ENCODE measurements at regions not wholly inside any gene's neighbourhood (a gene's known extent, or its start where the extent isn't known, plus 50 kb on each side); places are given as distances from the start of the nearest gene placed in this dataset.
"Not testable (repeated sequence)": the region's sequence is repeated elsewhere in the genome, so short reads cannot be mapped to it uniquely, and the experiment has no call there.

- Histone ChIP-seq H3K4me3 (ENCODE audit: insufficient read depth, low read depth, low read length) (no peak overlapping the region), H3K9ac (ENCODE audit: low read depth, low read length) (no peak overlapping the region), H3K56ac (ENCODE audit: extremely low read depth, insufficient read depth, low read length) (no peak overlapping the region), H4K20me1 (ENCODE audit: insufficient read depth, low read length) (no peaks in the 10 kb centered on the region), H4K8ac (ENCODE audit: low read depth in 2 of 2, low read length in 2 of 2) (no peak overlapping the region), H2BK15ac (ENCODE audit: low read depth, low read length) (no peak overlapping the region), H2AFZ (replicated peaks; ENCODE audit: low read length, poor library complexity) (no peak overlapping the region), H3K14ac (replicated peaks; ENCODE audit: low read depth, low read length) (no peak overlapping the region), H4K91ac (ENCODE audit: insufficient read depth, low read depth, low read length) (no peak overlapping the region), H3K36me3 (ENCODE audit: control insufficient read depth, insufficient read depth, low read length) (no peaks in the 10 kb centered on the region), H3K27me3 (ENCODE audit: control insufficient read depth, insufficient read depth, low read length) (no peaks in the 10 kb centered on the region), H3K79me1 (ENCODE audit: low read depth in 1 of 2, low read length in 2 of 2) (no peaks in the 10 kb centered on the region), H2BK20ac (ENCODE audit: low read depth, low read length) (no peak overlapping the region), H3K4me2 (ENCODE audit: low read depth, low read length) (no peak overlapping the region), H3K4me1 (ENCODE audit: control insufficient read depth, insufficient read depth, low read length) (no peaks in the 10 kb centered on the region), H2BK120ac (ENCODE audit: low read depth, low read length) (no peak overlapping the region), H3K9me1 (ENCODE audit: insufficient read depth, low read length) (no peaks in the 10 kb centered on the region), H3K27ac (ENCODE audit: insufficient read depth, low read length) (no peak overlapping the region), H2AK5ac (ENCODE audit: low read depth, low read length) (no peak overlapping the region), H2BK5ac (ENCODE audit: low read depth, low read length, poor library complexity, severe bottlenecking) (no peak overlapping the region), H2AK9ac (replicated peaks; ENCODE audit: low read depth, low read length, poor library complexity) (no peak overlapping the region), H3K4ac (ENCODE audit: low read depth, low read length) (no peak overlapping the region), H3K18ac (ENCODE audit: low read depth, low read length) (no peak overlapping the region), H3K23ac (ENCODE audit: low read depth, low read length) (no peak overlapping the region), H4K5ac (ENCODE audit: low read depth, low read length) (no peak overlapping the region), H3K9me3 (ENCODE audit: control insufficient read depth, insufficient read depth, low read length) (no peaks in the 10 kb centered on the region)
- intact Hi-C loops (cut with micrococcal nuclease): no loop called here
- no peak for DNase-seq
- POLR2A ChIA-PET (ENCODE audit: unreplicated experiment): no interaction called here
- ATAC-seq (ENCODE audit: low read depth): no peak
- TF ChIP-seq NFE2L2 (IDR thresholded peaks at IDR 0.05; ENCODE audit: low read depth, low read length) (no peak), MAZ (IDR thresholded peaks at IDR 0.05; ENCODE audit: borderline replicate concordance, low read depth, low read length) (no peak), CHD1 (IDR thresholded peaks at IDR 0.05; ENCODE audit: low read depth, low read length) (no peak), POLR2A (IDR thresholded peaks at IDR 0.05; ENCODE audit: low read depth, low read length) (no peak)
- TF ChIP-seq, protein P1, sequence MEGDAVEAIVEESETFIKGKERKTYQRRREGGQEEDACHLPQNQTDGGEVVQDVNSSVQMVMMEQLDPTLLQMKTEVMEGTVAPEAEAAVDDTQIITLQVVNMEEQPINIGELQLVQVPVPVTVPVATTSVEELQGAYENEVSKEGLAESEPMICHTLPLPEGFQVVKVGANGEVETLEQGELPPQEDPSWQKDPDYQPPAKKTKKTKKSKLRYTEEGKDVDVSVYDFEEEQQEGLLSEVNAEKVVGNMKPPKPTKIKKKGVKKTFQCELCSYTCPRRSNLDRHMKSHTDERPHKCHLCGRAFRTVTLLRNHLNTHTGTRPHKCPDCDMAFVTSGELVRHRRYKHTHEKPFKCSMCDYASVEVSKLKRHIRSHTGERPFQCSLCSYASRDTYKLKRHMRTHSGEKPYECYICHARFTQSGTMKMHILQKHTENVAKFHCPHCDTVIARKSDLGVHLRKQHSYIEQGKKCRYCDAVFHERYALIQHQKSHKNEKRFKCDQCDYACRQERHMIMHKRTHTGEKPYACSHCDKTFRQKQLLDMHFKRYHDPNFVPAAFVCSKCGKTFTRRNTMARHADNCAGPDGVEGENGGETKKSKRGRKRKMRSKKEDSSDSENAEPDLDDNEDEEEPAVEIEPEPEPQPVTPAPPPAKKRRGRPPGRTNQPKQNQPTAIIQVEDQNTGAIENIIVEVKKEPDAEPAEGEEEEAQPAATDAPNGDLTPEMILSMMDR (conservative IDR thresholded peaks at IDR 0.05; ENCODE audit: low read depth, low read length): no peak
- dilution Hi-C loops (cut with HindIII; ENCODE audit: low sequenced_read_pairs, unreplicated experiment): no loop called here
- CTCF ChIA-PET: no interaction called here
- in situ Hi-C loops (cut with MboI; ENCODE audit: low sequenced_read_pairs): no loop called here
- BruUV-seq (replicated peaks): no TSS peak
- WGBS, 2 experiments (ENCODE audit: extremely low coverage in 2 of 2, insufficient read length in 1 of 2): no CpG with 5 or more reads among the region's 1 CpG
Measured at GRCh38 chr13:83440465-83440864, 441.8 kb downstream of the SLITRK1 start.

DNA sequence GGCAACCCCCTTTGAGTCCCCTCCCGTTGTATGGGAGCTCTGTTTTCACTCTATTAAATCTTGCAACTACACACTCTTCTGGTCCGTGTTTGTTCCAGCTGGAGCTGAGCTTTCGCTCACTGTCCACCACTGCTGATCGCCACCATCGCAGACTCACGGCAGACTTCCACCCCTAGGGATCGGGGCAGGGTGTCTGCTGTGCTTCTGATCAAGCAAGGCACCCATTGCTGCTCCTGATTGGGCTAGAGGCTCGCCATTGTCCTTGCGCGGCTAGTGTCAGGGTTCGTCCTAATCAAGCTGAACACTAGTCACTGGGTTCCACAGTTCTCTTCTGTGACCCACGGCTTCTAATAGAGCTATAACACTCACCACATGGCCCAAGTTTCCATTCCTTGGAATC lies 442.8 kb downstream of the SLITRK1 start:
- dilution Hi-C loops (cut with HindIII; ENCODE audit: low sequenced_read_pairs, unreplicated experiment); H3K4me3 ChIP-seq (ENCODE audit: insufficient read depth, low read depth, low read length); H3K27ac ChIP-seq (ENCODE audit: insufficient read depth, low read length); intact Hi-C loops (cut with micrococcal nuclease); H3K4me2 ChIP-seq (ENCODE audit: low read depth, low read length); H3K14ac ChIP-seq (replicated peaks; ENCODE audit: low read depth, low read length); H3K27me3 ChIP-seq (ENCODE audit: control insufficient read depth, insufficient read depth, low read length); H2BK15ac ChIP-seq (ENCODE audit: low read depth, low read length); H3K23ac ChIP-seq (ENCODE audit: low read depth, low read length); in situ Hi-C loops (cut with MboI; ENCODE audit: low sequenced_read_pairs); BruUV-seq (replicated peaks); H3K4ac ChIP-seq (ENCODE audit: low read depth, low read length); H2AK5ac ChIP-seq (ENCODE audit: low read depth, low read length); CTCF ChIA-PET; H4K20me1 ChIP-seq (ENCODE audit: insufficient read depth, low read length); DNase-seq; H2BK120ac ChIP-seq (ENCODE audit: low read depth, low read length); H3K9ac ChIP-seq (ENCODE audit: low read depth, low read length); H3K9me3 ChIP-seq (ENCODE audit: control insufficient read depth, insufficient read depth, low read length); H3K79me1 ChIP-seq (ENCODE audit: low read depth in 1 of 2, low read length in 2 of 2); H3K4me1 ChIP-seq (ENCODE audit: control insufficient read depth, insufficient read depth, low read length); H3K9me1 ChIP-seq (ENCODE audit: insufficient read depth, low read length); H4K5ac ChIP-seq (ENCODE audit: low read depth, low read length); ATAC-seq (ENCODE audit: low read depth); H2BK20ac ChIP-seq (ENCODE audit: low read depth, low read length); H4K91ac ChIP-seq (ENCODE audit: insufficient read depth, low read depth, low read length); H4K8ac ChIP-seq (ENCODE audit: low read depth in 2 of 2, low read length in 2 of 2); H2AFZ ChIP-seq (replicated peaks; ENCODE audit: low read length, poor library complexity); H3K56ac ChIP-seq (ENCODE audit: extremely low read depth, insufficient read depth, low read length); H3K36me3 ChIP-seq (ENCODE audit: control insufficient read depth, insufficient read depth, low read length); H3K18ac ChIP-seq (ENCODE audit: low read depth, low read length); POLR2A ChIA-PET (ENCODE audit: unreplicated experiment); H2BK5ac ChIP-seq (ENCODE audit: low read depth, low read length, poor library complexity, severe bottlenecking); H2AK9ac ChIP-seq (replicated peaks; ENCODE audit: low read depth, low read length, poor library complexity): not testable (repeated sequence)
- WGBS, 2 experiments (ENCODE audit: extremely low coverage in 2 of 2, insufficient read length in 1 of 2): 81% methylated on average over 9 of the region's 12 CpGs; no CpG with 5 or more reads in 1 of the 2 experiments

Data from IMR-90 (cell line).